GM19372 (cell line): ENCODE measurements at regions not wholly inside any gene's neighbourhood (a gene's known extent, or its start where the extent isn't known, plus 50 kb on each side); places are given as distances from the start of the nearest gene placed in this dataset.
"Not testable (repeated sequence)": the region's sequence is repeated elsewhere in the genome, so short reads cannot be mapped to it uniquely, and the experiment has no call there.

Experiments
- ATAC-seq: cut with Tn5 transposase; IDR thresholded peaks from one replicate; pipeline ENCODE4 v1.9.1; 2021; ENCODE audit warnings: mild to moderate bottlenecking, low read depth, moderate library complexity; ENCODE audit not compliant: unreplicated experiment

DNA sequence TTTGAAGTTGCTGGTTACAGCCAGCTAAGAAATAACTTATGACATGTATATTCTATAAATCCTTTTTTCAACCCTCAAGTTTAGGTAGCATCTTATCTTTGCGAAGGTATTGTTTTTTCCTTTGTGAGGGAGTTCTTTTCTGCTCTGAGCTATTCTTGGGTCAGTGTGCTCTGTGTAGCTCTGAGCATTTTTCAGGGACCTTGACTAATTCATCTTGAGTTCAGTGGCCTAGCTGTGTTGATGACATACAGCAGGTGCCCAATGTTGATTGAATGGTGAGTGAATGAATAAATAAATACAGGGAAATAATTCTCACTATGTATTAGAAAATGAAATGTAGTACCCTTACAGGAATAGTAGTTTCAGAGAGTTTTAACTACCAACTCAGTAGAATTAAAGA, 335.3 kb downstream of the IL20RB start:
- no peak for ATAC-seq

DNA sequence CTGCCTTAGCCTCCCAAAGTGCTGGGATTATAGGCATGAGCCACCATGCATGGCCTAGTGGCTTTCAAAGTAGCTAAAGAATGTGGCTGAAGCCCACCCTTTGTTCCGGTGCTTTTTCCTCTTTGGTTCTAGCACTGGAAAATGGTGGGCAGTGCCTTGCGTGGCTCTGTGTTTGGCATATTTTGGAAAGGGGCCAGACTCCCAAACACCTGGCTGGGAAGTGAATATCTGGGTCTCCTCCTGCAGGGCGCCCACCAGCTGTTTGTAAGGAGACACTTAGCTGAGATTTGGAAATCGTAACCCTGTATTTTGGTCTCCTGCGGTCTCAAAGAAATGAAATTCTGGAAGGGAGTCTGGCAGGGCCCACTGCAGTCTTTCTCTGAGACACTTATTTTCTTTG, 336.4 kb downstream of the IL20RB start:
- no peak for ATAC-seq

DNA sequence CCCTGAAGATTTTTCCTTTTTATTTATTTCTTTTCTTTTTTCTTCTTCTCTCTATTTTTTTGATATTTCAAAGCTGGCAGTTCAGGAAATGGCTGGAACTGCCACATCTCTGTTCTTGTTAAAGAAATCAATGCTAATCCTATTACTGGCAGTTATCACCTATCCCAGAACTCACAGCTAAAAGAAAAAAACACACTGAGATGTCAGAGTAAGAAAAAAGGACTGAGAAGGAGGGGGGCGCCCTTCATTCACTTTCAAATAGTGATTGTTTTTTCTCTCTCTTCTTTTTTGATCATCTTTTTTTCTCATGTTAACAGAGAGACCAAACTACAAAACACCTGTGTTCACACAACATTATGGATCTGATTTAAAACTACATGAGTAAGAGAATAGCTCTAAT, 337.1 kb downstream of the IL20RB start:
- no peak for ATAC-seq

DNA sequence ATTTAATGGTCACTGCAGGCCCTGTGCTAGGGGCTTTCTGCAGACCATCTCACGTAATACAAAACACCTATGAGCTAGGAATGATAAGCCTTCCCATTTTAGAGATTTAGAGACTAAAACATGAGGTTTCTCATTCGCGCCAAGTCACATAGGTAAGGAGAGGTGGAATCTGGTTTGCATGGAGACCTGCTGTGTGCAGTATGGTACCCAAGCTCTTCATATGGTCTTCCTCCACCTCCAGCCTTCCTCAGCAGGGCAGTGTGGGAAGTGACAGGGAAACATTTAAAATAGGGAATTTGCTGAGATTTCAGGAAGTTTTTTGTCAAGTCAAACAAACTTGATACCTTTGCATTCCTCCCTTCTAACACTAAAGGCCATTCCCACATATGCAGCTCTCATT, 337.6 kb downstream of the IL20RB start:
- no peak for ATAC-seq

DNA sequence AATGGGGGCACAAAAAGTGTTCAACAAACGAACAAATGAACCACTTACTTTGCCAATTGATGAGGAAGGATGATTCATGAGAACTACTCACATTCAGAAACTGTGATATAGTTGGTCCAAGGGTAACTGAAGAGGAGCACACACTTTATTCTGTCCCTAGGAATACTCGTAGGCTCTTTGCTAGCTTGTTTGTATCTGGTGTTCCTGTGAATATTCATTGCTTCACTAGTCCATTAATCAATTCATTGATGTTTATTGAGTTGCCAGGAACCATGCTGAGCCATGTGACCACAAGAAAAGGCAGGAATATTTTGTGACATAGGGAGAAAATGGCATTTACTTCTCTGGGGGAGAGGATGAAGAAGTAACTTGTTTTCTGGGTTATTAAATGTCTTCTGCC, 338.3 kb downstream of the IL20RB start:
- no peak for ATAC-seq

DNA sequence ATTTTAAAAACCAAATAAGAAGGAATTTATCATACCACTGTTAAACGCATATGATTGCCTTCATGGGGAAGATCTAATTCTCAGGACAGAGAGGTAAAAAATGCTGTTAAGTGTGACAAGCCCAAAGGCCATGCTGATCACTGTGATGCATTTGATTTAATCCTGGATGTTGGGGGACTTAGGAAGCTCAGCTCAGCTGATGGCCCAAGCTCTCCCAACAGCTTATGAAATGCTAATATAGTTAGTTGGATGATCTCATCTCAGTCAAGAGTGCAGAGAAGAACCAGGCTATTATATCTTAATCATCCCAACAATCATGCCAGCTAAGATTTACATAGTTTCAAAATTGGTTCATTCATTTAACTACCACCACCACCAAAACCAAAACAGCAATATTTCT, 340.0 kb downstream of the IL20RB start:
- no peak for ATAC-seq

DNA sequence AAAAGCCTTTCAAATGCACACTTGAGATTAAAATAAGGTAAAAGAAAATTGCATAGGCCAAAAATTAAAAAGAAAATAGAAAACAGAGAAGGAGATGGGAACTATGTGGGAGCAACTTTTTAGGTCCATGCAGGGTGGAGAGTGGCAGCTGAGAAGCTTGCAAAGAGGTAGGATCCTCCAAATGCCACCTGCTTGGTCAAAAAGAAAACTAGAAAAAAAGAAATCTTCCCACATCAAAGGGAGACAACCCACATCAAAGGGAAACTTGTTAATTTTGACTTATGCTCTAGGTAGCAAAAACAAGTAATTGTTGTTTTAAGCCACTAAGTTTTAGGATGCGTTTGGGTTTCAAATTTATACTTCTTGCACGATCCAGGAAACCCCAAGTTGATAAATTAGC, 342.9 kb downstream of the IL20RB start:
- no peak for ATAC-seq

DNA sequence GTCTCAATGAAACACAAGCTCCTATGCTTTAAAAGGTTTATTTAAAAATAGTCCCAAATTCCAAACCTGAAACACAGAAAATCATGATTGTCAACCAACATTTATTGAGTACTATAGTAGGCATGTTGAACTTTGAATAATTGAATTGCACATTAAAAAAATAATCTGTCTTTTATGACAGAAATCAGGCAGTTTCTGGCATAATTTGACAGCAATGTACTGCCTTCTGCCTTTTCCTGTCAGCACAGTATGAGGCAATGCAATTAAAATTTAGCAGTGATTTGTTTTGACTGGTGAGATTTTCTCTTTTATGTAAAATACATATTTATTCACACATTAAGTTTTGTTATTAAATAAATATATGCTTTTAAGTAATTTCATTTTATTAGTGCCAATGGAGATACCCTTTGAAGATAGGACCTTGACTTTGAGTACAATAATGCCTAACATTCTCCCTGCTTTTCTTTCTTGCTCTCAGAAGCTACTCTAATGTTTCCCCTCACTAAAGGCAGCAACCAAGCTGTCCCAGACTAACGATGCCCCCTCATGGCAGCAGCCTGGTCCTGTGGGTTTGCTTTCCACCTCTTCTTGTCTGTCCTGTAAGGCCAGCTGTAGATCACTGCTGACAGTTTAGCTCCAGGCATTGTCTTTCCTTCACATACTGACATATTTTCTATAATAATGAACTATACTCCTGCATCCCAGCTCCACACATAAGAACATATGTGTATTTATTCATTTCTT, 346.7 kb downstream of the IL20RB start:
- no peak for ATAC-seq

DNA sequence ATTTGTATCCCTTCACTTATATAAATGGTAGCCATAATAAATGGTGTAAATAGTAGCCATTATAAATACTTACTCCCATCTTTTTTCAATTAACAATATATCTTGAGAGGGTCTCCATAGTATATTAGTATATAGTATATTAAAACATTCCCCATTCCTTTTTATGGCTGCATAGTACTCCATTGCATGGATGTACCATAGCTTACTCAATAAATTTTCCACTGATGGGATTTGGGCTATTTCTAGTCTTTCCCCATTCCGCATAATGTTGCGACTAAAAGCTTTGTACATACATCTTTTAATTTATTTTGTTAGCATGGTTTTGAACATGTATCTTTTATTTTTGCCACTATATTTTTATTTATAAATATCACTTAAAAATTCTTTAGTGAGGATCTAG, 366.3 kb downstream of the IL20RB start:
- ATAC-seq = no peak

DNA sequence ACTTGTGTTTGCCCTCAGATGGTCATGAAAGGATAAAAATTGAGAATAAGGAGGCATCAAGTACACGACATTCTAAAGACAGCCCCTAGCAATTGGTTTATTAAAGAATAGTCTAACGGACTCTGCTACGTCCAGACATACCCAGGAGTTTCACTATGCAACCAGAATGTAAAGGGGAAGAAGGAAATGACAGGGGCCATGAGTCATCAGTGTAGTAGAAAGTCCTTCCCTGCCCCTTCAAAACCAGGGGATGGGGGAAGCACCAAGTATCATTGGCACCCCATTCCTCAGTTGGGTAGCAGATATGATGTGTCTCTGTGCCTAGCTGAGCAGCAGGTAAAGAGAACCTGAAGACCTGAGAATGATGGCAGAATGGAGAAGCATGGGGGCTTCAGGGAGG, 367.4 kb downstream of the IL20RB start:
- ATAC-seq = no peak

DNA sequence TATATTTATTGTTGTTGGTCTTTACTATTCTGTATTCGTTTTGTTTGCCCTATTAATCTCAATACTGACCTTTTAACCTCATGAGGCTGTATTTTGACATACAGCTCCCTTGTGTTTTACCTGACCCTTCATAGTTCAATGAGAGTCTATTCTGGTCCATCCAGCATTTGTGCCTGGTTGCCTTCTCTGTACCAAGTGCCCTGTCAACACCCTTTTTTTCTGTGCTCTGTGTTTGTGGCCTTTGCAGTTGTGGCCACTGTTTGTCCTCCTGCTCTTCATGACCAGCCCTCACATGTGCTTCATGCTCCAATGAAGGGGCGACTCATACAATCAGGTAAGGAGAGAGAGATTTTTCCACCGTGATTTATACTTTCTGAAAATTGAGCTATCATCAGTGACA, 368.2 kb downstream of the IL20RB start:
- ATAC-seq = no peak

DNA sequence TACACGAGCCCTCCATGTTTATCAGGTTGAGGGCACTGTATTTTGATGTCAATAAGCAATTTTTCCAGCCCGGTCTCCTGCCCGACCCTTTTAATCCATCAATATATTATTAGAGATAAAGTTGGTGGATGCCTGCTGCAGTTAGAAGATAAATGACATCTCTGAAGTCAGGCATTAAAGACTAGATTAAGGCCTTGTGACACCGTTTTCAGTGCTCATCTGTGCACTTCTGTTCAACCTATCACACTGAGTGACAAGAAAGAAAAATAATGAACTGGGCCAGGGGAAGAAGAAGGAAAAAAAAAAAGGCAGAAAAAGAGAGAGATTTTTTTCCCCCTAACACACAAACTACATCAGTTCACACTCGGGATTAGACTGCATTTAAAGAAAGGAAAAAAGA, 371.8 kb downstream of the IL20RB start:
- no peak for ATAC-seq

DNA sequence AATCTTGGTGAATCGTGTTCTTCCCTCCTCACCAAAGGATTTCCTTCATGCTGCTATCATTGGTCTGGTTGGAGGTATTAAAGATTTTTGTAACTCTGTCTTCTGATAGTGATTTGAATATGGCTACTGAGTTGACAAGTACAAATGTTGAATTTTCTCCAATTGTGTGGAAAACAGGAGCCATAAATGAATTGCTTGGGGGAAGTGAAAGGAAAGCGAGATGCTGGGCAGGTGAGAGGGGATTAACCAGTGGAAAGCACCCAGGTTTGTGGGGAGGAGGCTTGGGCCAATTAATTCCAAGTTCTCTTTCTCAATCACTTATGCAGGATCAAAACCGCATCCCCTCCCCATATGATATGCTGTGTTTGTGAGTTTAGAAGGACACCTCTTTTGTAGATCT, 372.5 kb downstream of the IL20RB start:
- no peak for ATAC-seq

DNA sequence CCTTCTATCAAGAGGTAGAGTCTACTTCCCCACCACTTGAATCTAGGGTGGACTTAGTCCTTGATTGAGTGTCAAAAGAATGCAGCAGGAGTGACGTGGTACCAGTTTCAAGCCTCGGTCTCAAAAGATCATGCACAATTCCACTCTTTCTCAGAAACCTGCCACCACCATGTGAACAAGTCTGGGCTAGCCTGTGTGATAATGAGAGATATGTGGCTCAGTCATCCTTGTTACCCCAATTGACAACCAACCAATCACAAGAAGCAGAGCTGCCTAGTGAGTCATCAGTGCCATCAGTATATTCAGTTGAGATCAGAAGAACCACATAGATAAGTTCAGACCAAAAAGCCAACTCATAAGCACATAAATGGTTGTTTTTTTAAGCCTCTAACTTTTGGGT, 374.5 kb downstream of the IL20RB start:
- no peak for ATAC-seq

DNA sequence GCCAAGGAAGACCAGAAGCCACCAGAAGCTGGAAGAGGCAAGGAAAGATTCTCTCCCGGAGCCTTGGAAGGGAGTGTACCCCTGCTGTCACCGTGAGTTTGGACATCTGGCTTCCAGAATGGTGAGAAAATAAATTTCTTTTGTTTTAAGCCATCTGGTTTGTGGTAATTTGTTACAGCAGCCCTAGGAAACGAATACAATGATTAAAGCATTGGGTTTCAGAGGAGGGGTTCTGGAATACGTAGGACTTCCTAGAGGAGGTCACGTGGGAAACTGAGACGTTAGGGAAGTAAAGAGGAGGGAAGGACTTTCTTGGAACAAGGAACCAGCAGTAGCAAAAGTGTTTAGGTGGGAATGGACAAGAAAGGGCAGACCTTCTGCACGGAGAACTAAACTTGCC, 377.7 kb downstream of the IL20RB start:
- no peak for ATAC-seq

DNA sequence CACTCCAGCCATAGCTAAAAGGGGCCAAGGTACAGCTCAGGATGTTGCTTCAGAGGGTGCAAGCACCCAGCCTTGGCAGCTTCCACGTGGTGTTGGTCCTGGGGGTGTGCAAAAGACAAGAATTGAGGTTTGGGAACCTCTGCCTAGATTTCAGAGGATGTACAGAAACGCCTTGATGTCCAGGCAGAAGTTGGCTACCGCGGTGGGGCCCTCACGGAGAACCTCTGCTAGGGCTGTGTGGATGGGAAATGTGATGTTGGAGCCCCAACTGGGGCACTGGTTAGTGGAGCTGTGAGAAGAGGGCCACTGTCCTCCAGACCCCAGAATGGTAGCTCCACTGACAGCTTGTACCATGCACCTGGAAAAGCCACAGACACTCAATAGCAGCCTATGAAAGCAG, 380.6 kb downstream of the IL20RB start:
- not testable (repeated sequence) for ATAC-seq

DNA sequence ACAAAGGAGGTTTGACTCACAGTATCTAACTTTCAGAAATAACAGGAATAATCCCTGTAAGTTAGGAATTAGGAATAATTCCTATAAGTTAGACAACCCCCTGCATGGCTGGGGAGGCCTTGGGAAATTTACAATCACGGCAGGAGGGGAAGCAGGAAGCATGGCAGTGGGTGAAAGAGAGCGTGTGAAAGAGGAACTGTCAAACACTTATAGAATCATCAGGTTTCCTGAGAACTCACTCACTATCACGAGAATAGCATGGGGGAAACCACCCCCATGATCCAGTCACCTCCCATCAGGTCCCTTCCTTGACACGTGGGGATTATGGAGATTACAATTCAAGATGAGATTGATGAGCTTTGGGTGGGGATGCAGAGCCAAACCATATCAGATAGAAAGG, 385.5 kb downstream of the IL20RB start:
- no peak for ATAC-seq

DNA sequence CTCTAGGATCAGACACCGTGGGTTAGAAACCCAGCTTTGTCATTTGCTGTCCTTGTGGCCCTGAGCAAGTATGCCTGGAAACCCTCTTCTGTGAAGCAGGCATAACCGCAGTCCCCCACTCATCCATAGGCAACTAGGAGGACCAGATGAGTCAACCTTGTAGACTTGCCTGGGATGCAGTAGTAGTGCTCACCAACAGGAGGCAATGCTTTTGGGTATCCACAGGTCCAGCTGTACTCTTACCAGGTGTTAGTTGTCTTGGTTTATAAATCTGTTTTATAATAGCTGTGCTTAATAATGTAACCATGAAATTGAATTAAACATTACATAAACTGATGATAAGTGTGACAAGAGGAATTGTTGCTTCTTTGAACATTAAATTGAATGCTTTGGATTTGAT, 389.3 kb downstream of the IL20RB start:
- ATAC-seq = no peak

DNA sequence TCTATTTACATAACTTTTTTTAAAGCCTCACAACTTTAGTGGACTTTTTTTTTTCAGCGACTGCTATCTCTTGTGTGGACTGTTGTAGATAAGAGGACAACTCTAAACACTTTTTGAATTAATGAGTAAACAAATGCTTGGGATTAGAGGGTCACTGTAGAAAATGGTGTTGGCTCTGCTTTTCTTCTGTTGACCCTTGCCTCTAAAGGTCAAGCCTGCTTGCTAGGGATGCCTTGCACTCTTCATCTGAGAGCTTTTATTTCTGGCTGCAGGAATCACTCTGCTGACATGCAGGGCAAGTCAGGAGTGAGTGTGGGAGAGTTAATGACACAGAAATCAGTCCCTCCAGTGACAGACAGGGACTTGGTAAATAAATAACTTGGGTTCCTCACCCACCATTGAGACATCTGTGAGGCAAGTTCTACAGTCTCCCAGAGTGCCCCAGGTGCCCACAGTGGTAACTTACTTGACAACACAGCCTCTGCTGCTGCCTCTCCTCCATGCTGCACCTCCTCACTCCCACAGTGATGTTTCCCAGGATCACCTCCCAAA, 390.1 kb downstream of the IL20RB start:
- no peak for ATAC-seq

DNA sequence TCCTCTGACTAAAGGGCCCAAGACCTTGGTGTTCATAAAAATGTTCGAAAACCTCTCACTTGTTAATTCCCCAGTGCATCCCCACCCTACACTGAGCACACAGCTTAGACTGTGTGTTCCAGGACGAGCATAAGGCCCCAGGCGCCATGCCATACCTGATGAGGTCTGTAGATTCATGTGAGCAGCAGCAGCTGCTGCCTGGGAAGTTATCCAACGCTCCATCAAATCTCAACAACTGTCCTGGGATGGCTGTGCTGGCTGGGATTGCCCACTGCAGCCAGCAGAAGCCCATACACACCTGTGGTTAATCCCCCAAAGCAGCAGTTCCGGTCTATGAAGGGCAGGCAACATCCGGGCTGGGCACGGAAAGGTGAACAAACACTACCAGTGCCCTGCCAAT, 391.2 kb downstream of the IL20RB start:
- no peak for ATAC-seq

DNA sequence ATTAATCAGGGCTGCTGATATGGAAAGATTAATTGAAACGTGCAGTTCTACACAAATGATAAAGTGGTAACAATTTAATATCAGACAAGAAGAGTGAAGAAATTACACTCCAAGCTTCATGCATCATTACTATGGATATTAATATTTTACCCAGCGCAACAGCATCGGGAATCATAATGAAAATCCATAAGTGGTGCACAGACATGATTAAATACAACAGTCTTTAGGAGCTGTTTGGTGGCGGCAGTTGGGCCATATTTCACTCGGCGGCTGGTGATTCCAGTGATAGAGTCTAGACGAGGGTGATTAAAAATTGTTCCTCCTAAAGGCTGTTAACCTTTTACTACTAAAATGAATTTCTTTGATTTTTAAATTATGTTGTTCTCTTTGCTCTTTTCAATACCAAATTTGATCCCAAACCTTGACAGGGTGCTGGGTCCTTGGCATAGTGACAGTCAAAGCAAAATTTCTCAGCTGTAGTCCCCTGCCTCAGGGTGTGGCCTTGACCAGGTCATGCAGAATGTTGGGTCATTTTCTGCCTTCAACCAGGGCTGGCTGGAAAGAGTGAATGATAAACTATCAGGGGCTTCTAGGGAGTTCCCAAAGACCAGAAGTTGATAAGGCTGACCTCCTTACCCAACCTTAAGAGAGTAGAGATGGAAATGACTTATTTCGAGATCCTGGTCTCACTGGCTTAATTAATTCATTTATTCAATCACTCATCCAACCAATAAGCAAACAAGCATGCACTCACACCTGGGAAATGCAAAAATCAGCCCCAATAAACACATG, 392.0 kb downstream of the IL20RB start:
- no peak for ATAC-seq
